ENCODE measurements at regions not wholly inside any gene's neighbourhood (a gene's known extent, or its start where the extent isn't known, plus 50 kb on each side); places are given as distances from the start of the nearest gene placed in this dataset.
"Not testable (repeated sequence)": the region's sequence is repeated elsewhere in the genome, so short reads cannot be mapped to it uniquely, and the experiment has no call there.

DNA sequence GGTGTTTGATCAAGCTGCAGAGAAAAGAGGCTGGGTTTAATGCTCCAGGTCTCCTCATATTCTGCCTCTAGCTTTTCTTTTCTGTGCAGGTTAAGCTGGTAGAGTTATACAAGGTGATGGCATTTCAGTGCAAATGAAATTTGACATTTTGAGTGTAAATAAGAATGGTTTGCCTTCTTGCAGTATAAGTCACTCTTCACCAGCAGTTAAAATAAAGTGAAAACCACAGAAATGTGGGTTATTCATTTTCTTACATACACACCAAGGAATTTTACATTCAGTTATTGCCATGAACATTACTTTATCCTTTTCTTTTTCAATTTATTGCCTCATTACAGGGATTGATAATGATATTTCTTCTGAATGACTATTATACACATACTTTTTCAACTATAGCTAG is 337.5 kb upstream of the PCSK5 start:
- TF ChIP-seq, protein P1, sequence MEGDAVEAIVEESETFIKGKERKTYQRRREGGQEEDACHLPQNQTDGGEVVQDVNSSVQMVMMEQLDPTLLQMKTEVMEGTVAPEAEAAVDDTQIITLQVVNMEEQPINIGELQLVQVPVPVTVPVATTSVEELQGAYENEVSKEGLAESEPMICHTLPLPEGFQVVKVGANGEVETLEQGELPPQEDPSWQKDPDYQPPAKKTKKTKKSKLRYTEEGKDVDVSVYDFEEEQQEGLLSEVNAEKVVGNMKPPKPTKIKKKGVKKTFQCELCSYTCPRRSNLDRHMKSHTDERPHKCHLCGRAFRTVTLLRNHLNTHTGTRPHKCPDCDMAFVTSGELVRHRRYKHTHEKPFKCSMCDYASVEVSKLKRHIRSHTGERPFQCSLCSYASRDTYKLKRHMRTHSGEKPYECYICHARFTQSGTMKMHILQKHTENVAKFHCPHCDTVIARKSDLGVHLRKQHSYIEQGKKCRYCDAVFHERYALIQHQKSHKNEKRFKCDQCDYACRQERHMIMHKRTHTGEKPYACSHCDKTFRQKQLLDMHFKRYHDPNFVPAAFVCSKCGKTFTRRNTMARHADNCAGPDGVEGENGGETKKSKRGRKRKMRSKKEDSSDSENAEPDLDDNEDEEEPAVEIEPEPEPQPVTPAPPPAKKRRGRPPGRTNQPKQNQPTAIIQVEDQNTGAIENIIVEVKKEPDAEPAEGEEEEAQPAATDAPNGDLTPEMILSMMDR (IDR thresholded peaks at IDR 0.05; ENCODE audit: insufficient read depth, low read length) = no peak
- H3K4me3 ChIP-seq (ENCODE audit: low read depth, low read length) = no peak overlapping the region
- DNase-seq (ENCODE audit: low read depth) = no peak

DNA sequence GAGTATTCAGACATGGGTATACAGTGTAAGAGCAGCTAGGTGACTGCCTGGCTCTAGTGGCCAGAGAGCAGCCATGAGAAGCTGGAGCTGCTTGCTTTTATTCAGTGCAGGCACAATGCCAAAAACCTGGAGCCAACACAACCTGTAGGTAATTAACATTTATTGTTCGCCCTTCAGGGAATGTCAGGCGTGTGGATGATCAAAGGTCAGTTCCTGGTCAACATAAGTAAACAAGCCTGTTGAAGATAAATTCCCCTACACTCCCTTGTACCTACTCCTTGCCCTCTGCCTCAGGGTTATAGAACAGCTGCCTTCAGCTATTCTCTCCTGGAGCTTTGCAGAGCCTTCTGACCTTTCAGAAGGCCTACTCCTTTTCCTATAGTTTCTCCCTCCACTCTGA is 323.7 kb upstream of the PCSK5 start:
- H3K4me3 ChIP-seq (ENCODE audit: low read depth, low read length); DNase-seq (ENCODE audit: low read depth): not testable (repeated sequence)

DNA sequence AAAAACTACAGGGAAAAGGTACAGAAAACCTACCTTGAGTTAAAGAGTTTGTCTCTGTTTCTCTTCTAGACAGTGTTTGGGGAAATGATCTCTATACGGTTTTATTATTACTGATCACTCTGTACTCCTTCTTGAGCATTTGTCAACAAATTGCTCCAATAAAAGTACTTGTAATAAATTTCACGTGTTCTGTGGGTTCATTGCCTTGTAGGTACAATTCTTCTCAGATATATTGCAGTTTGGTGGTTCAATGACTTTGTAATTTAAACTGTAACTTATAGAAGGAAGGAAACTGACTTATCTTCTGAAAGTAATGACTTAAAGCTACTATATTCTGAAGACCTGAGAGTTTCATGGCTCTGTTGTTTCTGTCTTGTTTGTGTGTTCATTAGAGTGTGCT is 319.9 kb upstream of the PCSK5 start:
- TF ChIP-seq, protein P1 (IDR thresholded peaks at IDR 0.05; ENCODE audit: insufficient read depth, low read length) = no peak
- no peak for DNase-seq (ENCODE audit: low read depth)

DNA sequence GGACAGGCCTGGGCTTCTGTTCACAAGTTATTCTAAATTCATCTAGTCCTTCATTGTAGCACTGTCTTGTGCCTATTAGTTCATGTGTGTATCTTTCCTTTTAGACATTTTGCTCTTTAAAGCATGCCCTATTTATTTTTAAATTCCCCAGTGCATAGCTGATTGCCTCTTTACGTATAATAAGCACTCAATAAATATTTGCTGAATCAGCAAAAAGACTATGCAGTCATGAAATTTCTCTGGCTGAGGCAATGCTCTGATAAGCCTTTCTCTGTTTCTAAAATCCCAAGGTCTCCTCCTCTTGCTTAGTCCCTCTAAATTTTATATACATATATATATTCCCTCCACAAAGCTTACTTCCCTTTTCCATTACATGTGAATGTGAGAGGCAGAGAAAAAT is 315.9 kb upstream of the PCSK5 start:
- no peak overlapping the region for H3K4me3 ChIP-seq (ENCODE audit: low read depth, low read length)
- DNase-seq (ENCODE audit: low read depth) = no peak
- TF ChIP-seq, protein P1 (IDR thresholded peaks at IDR 0.05; ENCODE audit: insufficient read depth, low read length) = no peak

More for the DNA sequence above, 319.9 kb upstream of the PCSK5 start:
- H3K4me3 ChIP-seq (ENCODE audit: low read depth, low read length) = no peak overlapping the region

DNA sequence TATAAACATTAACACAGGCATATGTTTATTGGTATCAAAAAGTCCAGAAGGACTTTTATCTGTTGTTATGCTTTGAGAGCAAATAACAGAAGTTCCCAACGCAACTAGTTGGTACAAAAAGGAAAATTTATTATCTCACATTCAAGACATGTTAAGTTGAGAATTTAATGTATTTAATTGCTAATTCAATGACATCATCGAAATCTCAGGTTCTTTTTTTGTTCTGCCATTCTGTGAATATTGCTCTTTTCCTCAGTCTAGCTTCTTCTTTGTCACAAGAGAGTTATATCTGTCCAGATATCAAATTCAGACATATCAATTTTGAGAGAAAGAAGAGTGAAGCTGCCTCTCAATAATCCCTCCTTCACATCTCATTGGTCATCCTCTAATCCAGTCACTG is 307.6 kb upstream of the PCSK5 start:
- H3K4me3 ChIP-seq (ENCODE audit: low read depth, low read length) = no peak overlapping the region
- TF ChIP-seq, protein P1 (IDR thresholded peaks at IDR 0.05; ENCODE audit: insufficient read depth, low read length) = no peak
- DNase-seq (ENCODE audit: low read depth) = no peak

DNA sequence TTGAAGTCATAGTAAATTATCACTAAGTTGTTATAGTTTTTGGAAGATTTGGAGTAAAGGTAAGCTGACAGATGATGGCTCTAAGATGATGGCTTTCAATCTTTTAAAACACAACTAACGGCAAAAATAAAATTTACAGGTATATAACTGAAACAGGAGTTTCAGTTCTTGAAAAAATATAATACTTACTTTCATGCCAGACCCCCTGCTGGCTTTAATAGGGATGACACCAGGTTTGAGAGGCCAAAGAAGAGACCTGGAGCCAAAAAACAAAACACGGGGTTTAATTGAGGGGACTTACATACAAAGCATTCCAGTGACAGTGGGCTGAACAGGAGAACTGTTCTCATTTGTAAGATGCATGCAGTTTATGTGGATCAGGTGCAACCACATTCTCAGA is 301.7 kb upstream of the PCSK5 start:
- TF ChIP-seq, protein P1 (IDR thresholded peaks at IDR 0.05; ENCODE audit: insufficient read depth, low read length) = no peak
- no peak overlapping the region for H3K4me3 ChIP-seq (ENCODE audit: low read depth, low read length)
- DNase-seq (ENCODE audit: low read depth) = no peak

DNA sequence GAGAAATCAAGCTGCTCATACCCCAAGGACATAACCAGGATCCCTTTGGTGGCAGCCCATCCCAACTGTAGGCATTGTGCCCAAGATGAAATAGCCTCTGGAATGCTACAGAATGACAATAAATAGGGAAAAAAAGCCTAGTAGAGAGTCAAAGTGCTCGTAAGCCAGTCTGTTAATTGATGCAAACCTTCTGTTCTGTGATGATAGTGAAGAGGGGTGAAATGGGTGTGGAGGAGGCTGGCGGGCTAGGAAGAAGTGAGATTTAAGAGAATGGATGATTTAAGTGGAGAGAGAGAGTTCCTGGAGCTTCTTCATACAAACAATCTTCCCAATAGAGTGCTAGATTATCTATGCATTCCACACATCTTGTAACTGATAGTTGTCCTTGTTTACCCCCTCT is 301.0 kb upstream of the PCSK5 start:
- DNase-seq (ENCODE audit: low read depth) = no peak
- TF ChIP-seq, protein P1 (IDR thresholded peaks at IDR 0.05; ENCODE audit: insufficient read depth, low read length) = no peak
- no peak overlapping the region for H3K4me3 ChIP-seq (ENCODE audit: low read depth, low read length)

Measured in fibroblast of the aortic adventitia (primary cell).